HG02852 (cell line): ENCODE measurements at regions not wholly inside any gene's neighbourhood (a gene's known extent, or its start where the extent isn't known, plus 50 kb on each side); places are given as distances from the start of the nearest gene placed in this dataset.
A peak's percentile ranks its signal among the peaks of the same experiment; 100 is the strongest.

Experiments
- ATAC-seq: cut with Tn5 transposase; IDR thresholded peaks from one replicate; pipeline ENCODE4 v1.9.1; 2021; ENCODE audit warnings: mild to moderate bottlenecking, moderate library complexity; ENCODE audit not compliant: unreplicated experiment

- no peak for ATAC-seq
Observed at GRCh38 chr21:32881458-32881857, 109.9 kb upstream of the PAXBP1 start.

DNA sequence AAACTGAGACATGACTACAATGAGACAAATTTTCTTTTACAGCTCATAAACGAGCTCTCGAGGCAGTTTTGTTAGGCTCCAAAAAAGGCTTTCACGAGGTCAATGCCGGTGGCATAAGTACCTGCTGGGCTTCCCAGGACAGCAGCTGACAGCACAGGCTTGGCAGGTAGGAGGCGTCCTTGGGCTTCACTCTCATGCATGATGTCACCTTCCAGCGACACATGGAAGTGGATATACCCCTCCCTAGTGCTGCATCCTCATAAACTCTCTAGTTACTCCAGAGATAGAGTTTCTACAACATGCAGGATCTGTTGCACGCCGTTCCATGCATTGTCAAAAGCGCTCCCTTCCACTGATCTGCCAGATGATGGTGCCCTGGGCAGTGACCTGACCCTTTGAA, 112.5 kb upstream of the PAXBP1 start:
- no peak for ATAC-seq

GRCh38 chr21:32886339-32886738, 114.8 kb upstream of the PAXBP1 start:
- no peak for ATAC-seq

- no peak for ATAC-seq
Observed at GRCh38 chr21:32887026-32887425, 115.5 kb upstream of the PAXBP1 start.

- no peak for ATAC-seq
Observed at GRCh38 chr21:32888971-32889370, 117.4 kb upstream of the PAXBP1 start.

- ATAC-seq, result no peak
Observed at GRCh38 chr21:32889596-32889995, 118.0 kb upstream of the PAXBP1 start.

GRCh38 chr21:32894321-32894720, 122.8 kb upstream of the PAXBP1 start:
- ATAC-seq, result no peak

DNA sequence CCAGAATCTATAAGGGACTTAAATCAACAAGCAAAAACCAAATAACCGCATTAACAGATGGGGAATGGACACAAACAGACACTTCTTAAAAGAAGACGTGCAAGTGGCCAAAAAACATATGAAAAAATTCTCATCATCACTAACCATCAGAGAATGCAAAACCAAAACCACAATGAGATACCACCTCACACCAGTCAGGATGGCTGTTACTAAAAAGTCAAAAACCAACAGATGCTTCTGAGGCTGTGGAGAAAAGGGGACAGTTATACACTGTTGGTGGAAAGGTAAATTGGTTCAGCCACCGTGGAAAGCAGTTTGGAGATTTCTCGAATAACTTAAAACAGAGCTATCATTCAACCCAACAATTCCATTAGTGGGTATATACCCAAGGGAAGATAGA, 124.9 kb upstream of the OLIG2 start:
- no peak for ATAC-seq

DNA sequence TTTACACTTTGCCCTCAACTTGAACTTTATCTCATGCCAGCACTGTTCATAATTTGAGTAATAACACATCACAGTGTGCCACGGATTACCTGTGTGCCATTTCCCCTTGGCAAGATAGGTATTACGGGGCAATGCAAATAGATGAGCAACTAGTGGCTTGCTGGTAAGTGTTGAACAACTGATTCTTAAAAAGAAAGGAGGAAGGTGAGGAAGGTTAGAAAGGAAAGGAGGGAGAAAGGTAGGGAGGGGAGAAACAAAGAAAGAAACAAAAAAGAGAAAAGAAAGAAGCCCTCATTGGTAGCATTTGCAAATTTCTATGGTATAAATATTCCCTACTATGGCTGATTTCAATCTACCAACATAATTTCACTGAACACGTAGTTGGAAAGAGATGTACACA, 118.2 kb upstream of the OLIG2 start:
- no peak for ATAC-seq

DNA sequence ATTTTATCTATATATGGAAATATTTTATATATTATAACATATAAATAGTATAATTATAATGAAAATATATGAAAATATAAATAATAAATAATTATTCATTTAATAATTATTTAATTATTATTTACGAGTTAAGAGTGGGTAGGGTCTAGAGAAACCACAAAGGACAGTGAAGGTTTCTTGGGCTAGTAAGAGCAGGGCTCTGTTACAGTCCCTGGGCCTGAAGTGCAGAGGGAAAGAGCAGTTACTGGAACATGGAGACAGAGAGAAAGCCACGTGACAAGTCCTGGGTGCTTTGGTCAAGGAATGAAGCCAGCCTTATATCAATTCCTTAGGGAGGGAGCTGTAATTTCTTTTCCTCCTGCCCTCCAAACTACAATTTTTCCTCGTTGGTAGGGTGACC, 117.2 kb upstream of the OLIG2 start:
- ATAC-seq, result no peak

DNA sequence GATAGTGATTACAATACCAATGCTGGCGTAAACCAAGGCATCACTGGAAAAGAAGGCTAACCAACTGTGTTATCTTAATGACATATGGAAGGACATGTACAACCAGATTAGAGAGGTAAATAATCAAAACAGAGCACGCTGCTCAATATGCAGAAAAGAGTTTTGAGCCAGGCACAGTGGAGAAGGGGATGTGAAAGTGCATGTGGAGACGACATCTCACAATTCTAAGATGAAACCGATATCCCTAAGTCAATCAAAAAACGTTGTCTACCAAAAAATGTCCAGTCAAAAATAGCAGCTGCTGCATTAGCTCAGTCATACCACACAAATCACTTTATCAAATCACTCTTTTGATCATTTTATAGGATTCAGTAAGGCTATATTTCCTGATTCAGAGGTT, 116.3 kb upstream of the OLIG2 start:
- no peak for ATAC-seq

GRCh38 chr21:32914424-32915039, 111.2 kb upstream of the OLIG2 start:
- no peak for ATAC-seq

DNA sequence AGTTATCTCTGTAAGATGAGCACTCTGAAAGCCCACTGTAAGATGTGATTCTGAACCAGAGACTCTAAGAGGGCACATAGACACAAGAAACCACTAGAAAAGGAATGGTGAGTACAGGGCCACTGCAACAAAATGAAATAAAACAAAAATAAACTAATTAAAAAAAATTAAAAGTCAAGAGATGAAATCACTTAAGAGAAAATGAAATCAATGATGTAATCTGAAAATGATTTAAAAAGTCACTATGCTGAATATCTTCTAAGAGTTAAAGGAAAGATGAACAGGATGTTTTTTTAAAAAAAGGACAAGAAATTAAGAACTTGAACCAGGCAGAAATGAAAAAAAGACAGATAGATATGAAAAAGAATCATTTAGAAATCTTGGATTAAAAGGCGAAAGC, 110.6 kb upstream of the OLIG2 start:
- no peak for ATAC-seq

GRCh38 chr21:32916088-32916487, 109.6 kb upstream of the OLIG2 start:
- no peak for ATAC-seq

DNA sequence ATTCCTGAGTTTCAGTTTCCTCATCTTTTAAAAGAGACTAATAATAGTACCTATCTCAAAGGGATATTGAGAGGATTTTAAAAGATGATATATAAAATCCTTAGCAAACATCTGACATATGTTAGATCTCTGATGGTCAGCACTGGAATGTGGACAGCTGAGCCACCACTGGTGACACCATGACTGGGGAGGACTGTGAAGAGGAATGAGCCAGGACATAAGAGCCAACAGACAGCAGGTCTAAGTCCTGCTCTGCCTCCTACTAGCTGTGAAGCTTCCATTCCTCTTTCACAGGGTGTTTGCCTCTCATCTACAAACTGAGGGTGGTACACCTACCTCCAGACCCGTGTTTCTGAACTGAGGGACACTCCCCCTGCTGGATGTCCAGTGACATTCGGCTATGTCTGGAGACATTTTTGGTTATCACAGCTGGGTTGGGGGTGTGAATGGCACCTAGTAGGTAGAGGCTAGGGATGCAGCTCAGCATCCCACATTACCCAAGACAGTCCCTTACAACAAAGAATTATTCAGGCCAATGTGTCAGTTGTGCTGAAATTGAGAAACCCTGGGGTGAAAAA, 109.1 kb upstream of the OLIG2 start:
- ATAC-seq, result no peak

DNA sequence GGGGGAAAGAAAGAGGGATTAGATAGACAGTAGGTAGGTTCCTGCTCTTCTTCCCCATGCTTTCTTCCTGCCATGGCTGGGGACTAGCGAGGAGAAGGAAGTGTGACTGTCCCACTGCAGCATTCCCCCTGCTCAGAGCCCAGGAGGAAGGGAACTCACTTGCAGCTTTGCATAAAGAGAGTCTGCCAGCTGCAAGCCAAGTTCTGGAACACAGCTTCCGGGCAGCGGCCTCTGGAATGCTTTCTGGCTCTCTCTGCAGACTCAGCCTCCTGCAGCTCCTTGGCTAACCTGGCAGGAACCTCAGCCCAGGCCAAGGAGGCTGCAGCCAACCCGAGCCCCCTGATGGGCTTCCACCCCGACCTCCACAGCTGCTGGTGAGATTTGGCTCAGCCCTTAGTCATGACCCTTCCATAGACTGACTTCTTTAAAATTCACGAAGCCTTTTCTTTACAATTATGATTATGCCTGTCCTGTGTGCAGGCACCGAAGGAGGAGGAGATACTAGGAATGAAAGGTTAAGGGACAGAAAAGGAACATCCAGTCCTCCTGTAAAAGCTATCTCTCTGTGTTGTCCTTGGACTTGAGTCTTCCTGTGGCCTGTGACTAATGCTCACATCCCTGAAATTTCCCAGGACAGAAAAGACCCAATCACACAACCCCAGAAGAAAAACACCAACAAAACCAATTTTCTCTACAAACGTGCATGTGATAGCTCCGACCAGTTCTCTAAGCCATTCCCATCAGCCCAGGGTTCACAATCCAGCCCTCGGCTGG, 108.2 kb upstream of the OLIG2 start:
- ATAC-seq, result no peak

- no peak for ATAC-seq
Observed at GRCh38 chr21:32918478-32919120, 107.1 kb upstream of the OLIG2 start.

GRCh38 chr21:32920474-32920873, 105.3 kb upstream of the OLIG2 start:
- ATAC-seq, result no peak

GRCh38 chr21:32921632-32922230, 104.0 kb upstream of the OLIG2 start:
- ATAC-seq, result no peak

- ATAC-seq, result no peak
Observed at GRCh38 chr21:32925098-32925497, 100.6 kb upstream of the OLIG2 start.

DNA sequence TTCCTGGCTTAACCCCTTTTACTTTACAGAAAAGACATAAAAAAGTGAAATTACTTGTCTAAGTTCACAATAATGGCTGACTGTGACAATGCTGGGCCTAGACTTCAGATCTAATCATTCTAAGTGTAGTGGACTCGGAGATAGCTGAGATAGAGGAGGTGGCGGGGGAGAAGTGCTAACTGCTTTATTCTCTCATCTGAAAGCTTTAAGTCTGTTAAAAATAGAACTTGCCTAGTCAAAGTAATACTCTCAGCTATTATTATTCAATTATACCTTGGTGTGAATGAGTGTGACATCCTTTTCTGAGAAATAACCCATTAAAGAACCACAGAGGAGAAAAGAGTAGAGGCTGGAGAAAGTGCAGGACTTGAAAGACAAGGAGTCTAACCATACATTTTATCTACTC, 96.1 kb upstream of the OLIG2 start:
- ATAC-seq, result peak; percentile 66
